Common myeloid progenitor, CD34-positive (primary cell): ENCODE measurements at regions not wholly inside any gene's neighbourhood (a gene's known extent, or its start where the extent isn't known, plus 50 kb on each side); places are given as distances from the start of the nearest gene placed in this dataset.
"Not testable (repeated sequence)": the region's sequence is repeated elsewhere in the genome, so short reads cannot be mapped to it uniquely, and the experiment has no call there.

ENCODE experiments used
- CTCF ChIA-PET: fragments of 350-600 bp; sonication (Branson Sonifier 250); formaldehyde crosslinking; loops from one replicate; lab custom pipeline; 2021; ENCODE audit warnings: antibody characterized with exemption; lab: Charles Lee
- POLR2A ChIA-PET: fragments of 350-600 bp; sonication (Branson Sonifier 250); formaldehyde crosslinking; loops from one replicate; lab custom pipeline; 2021; ENCODE audit warnings: antibody characterized with exemption; lab: Charles Lee
- DNase-seq, 3 donors: peaks; one replicate each; pipeline versions ENCODE4 v3.0.0 to v3.0.0-alpha.2; 2013
- H3K27ac ChIP-seq, 2 experiments: 1 replicate in 1 of 2; 2 replicates in 1 of 2; pipeline ENCODE4 v1.7.0; 2013; ENCODE audit warnings: inconsistent platforms in 2 of 2, low read length in 2 of 2, mild to moderate bottlenecking in 2 of 2, low read depth in 1 of 2, moderate library complexity in 1 of 2; ENCODE audit not compliant: severe bottlenecking in 2 of 2, insufficient read depth in 1 of 2, poor library complexity in 1 of 2
- H3K27me3 ChIP-seq, 5 experiments: replicated peaks in 2 of 5; 1 replicate in 3 of 5; 2 replicates in 2 of 5; pipeline versions ENCODE4 v1.6.1 to v1.7.0; 2013; ENCODE audit warnings: low read length in 4 of 5, mild to moderate bottlenecking in 2 of 5, moderate library complexity in 2 of 5, inconsistent platforms in 1 of 5; ENCODE audit not compliant: insufficient read depth in 5 of 5, control insufficient read depth in 4 of 5
- H3K36me3 ChIP-seq, 4 experiments: 1 replicate in 2 of 4; 2 replicates in 2 of 4; pipeline versions ENCODE4 v1.6.1 to v1.7.0; 2013; ENCODE audit warnings: low read length in 3 of 4, control low read depth in 1 of 4, mild to moderate bottlenecking in 1 of 4; ENCODE audit not compliant: control insufficient read depth in 4 of 4, insufficient read depth in 4 of 4
- H3K4me1 ChIP-seq, 4 experiments: 1 replicate in 3 of 4; 2 replicates in 1 of 4; pipeline versions ENCODE4 v1.6.1 to v1.7.1; 2013; ENCODE audit warnings: low read length in 3 of 4, mild to moderate bottlenecking in 3 of 4, control low read depth in 1 of 4, inconsistent platforms in 1 of 4, moderate library complexity in 1 of 4; ENCODE audit not compliant: control insufficient read depth in 4 of 4, insufficient read depth in 4 of 4; ENCODE audit errors: control extremely low read depth in 1 of 4
- H3K4me3 ChIP-seq, 7 experiments: 1 replicate in 4 of 7; 2 replicates in 3 of 7; pipeline versions ENCODE4 v1.5.1 to v1.7.0; 2013; ENCODE audit warnings: mild to moderate bottlenecking in 7 of 7, low read length in 6 of 7, moderate library complexity in 6 of 7, inconsistent platforms in 2 of 7, low read depth in 2 of 7, control low read depth in 1 of 7; ENCODE audit not compliant: insufficient read depth in 4 of 7, control insufficient read depth in 1 of 7; ENCODE audit errors: extremely low read depth in 1 of 7
- H3K9me3 ChIP-seq, 5 experiments: 1 replicate in 4 of 5; 2 replicates in 1 of 5; pipeline versions ENCODE4 v1.6.1 to v1.7.1; 2013; ENCODE audit warnings: low read length in 4 of 5, mild to moderate bottlenecking in 2 of 5, inconsistent platforms in 1 of 5, low read depth in 1 of 5, moderate library complexity in 1 of 5; ENCODE audit not compliant: control insufficient read depth in 4 of 5, insufficient read depth in 2 of 5; ENCODE audit errors: control extremely low read depth in 1 of 5
- WGBS: methylation state at CpG from one replicate; pipeline ENCODE4 v1.1.5; 2013; ENCODE audit not compliant: insufficient coverage; 5-methylcytosine and 5-hydroxymethylcytosine counted together

GRCh38 chr19:40940771-40941170 lies 50.3 kb upstream of the CYP2B6 start:
- POLR2A ChIA-PET, CTCF ChIA-PET, DNase-seq, H3K9me3 ChIP-seq, H3K27ac ChIP-seq, H3K4me1 ChIP-seq, H3K4me3 ChIP-seq, H3K36me3 ChIP-seq: not testable (repeated sequence)
- peaks cover 0 to 24% (median 0%) of the 10 kb centered on the region in 5 experiments for H3K27me3 ChIP-seq
- WGBS = no CpG with 5 or more reads among the region's 3 CpGs

- CTCF ChIA-PET, H3K4me3 ChIP-seq, H3K27ac ChIP-seq, DNase-seq, H3K4me1 ChIP-seq, H3K9me3 ChIP-seq, POLR2A ChIA-PET, H3K36me3 ChIP-seq: not testable (repeated sequence)
- peaks cover 0 to 22% (median 0%) of the 10 kb centered on the region in 5 experiments for H3K27me3 ChIP-seq
- no CpG with 5 or more reads among the region's 2 CpGs for WGBS
These were observed 53.1 kb upstream of the CYP2B6 start for GRCh38 chr19:40938007-40938406.

- DNase-seq = no peak
- Histone ChIP-seq H3K4me1 (no peaks in the 10 kb centered on the region), H3K4me3 (no peak overlapping the region), H3K36me3 (no peaks in the 10 kb centered on the region), H3K9me3 (no peaks in the 10 kb centered on the region), H3K27ac (no peak overlapping the region), H3K27me3 (peaks cover 0 to 30% (median 0%) of the 10 kb centered on the region in 5 experiments)
- POLR2A ChIA-PET = no interaction called here
- WGBS = 100% methylated on average over 1 of the region's 3 CpGs
- CTCF ChIA-PET = interaction anchor here (0.6 kb wide), 1 partner anchor 9 kb away, joined by 3 read pairs; no protein-coding TSS in a partner anchor
These were observed 54.3 kb upstream of the CYP2B6 start for GRCh38 chr19:40936755-40937154.

GRCh38 chr19:40933025-40933424 lies 51.0 kb upstream of the CYP2A7 start:
- H3K4me1 ChIP-seq = no peaks in the 10 kb centered on the region
- no peaks in the 10 kb centered on the region for H3K36me3 ChIP-seq
- H3K27me3 ChIP-seq = peaks cover 0 to 35% (median 0%) of the 10 kb centered on the region in 5 experiments
- H3K4me3 ChIP-seq = no peak overlapping the region
- 58% methylated on average over 3 of the region's 5 CpGs for WGBS
- H3K27ac ChIP-seq = no peak overlapping the region
- H3K9me3 ChIP-seq = no peaks in the 10 kb centered on the region
- ChIA-PET POLR2A (no interaction called here), CTCF (no interaction called here)
- DNase-seq = no peak

GRCh38 chr19:40932008-40932959 lies 50.3 kb upstream of the CYP2A7 start:
- no peaks in the 10 kb centered on the region for H3K9me3 ChIP-seq
- no peak for DNase-seq
- WGBS = 77% methylated on average over 5 of the region's 10 CpGs
- POLR2A ChIA-PET = no interaction called here
- no peaks in the 10 kb centered on the region for H3K36me3 ChIP-seq
- peaks cover 0 to 34% (median 0%) of the 10 kb centered on the region in 5 experiments for H3K27me3 ChIP-seq
- H3K27ac ChIP-seq = no peak overlapping the region
- CTCF ChIA-PET = no interaction called here
- H3K4me1 ChIP-seq = no peaks in the 10 kb centered on the region
- H3K4me3 ChIP-seq = no peak overlapping the region
